Endothelial cell of umbilical vein (primary cell): ENCODE measurements at regions not wholly inside any gene's neighbourhood (a gene's known extent, or its start where the extent isn't known, plus 50 kb on each side); places are given as distances from the start of the nearest gene placed in this dataset.

Experiments
- BruUV-seq: library from RNA; stranded (reverse); fragments of 400-500 nt; replicated peaks from 2 replicates; lab custom pipeline; 2021; lab: Mats Ljungman, UMichigan
- CTCF ChIA-PET: fragments of 300-600, 350-600 bp; sonication (Branson Sonifier 250); formaldehyde crosslinking; loops from one replicate; lab custom pipeline; 2021; ENCODE audit warnings: antibody characterized with exemption, inconsistent platforms; lab: Charles Lee
- POLR2A ChIA-PET: fragments of 300-600, 350-600 bp; sonication (Branson Sonifier 250); formaldehyde crosslinking; loops from one replicate; lab custom pipeline; 2021; ENCODE audit warnings: antibody characterized with exemption, inconsistent platforms; lab: Charles Lee
- DNase-seq: peaks from one replicate; pipeline ENCODE4 v3.0.0-alpha.2; 2011; ENCODE audit warnings: low read depth, low spot score
- FAIRE-seq: peaks from 2 replicates; lab custom pipeline; 2011; peaks lifted over from hg19 to GRCh38; lab: Jason Lieb, UNC
- H2AFZ ChIP-seq: 2 replicates; pipeline ENCODE4 v1.6.0; 2012; ENCODE audit warnings: low read depth, low read length, control low read depth, inconsistent platforms
- H3K27ac ChIP-seq: 2 replicates; pipeline ENCODE4 v1.5.1; 2011; ENCODE audit warnings: low read depth, mild to moderate bottlenecking, control low read depth, low read length, moderate library complexity; ENCODE audit not compliant: insufficient read depth
- H3K27me3 ChIP-seq, 2 experiments: 2 replicates each; pipeline versions ENCODE4 v1.6.0 to v1.6.1; 2011; ENCODE audit warnings: low read length in 2 of 2, mixed read lengths in 1 of 2; ENCODE audit not compliant: control insufficient read depth in 2 of 2, insufficient read depth in 2 of 2
- H3K36me3 ChIP-seq, 2 experiments: 2 replicates in 1 of 2; 3 replicates in 1 of 2; pipeline ENCODE4 v1.5.1; 2011; ENCODE audit warnings: low read length in 2 of 2, mild to moderate bottlenecking in 1 of 2, moderate library complexity in 1 of 2; ENCODE audit not compliant: control insufficient read depth in 2 of 2, insufficient read depth in 2 of 2; ENCODE audit errors: extremely low read depth in 1 of 2
- H3K4me1 ChIP-seq: 3 replicates; pipeline ENCODE4 v1.5.1; 2011; ENCODE audit warnings: mild to moderate bottlenecking, low read length; ENCODE audit not compliant: control insufficient read depth, insufficient read depth; ENCODE audit errors: extremely low read depth
- H3K4me2 ChIP-seq: 2 replicates; pipeline ENCODE4 v1.6.1; 2011; ENCODE audit warnings: low read length, control low read depth, mixed read lengths; ENCODE audit not compliant: insufficient read depth
- H3K4me3 ChIP-seq, 3 experiments: fragments of 200-600 bp in 1 of 3; sonication (generic), shearing (Covaris generic) in 1 of 3; replicated peaks in 1 of 3; 2 replicates each; pipeline ENCODE4 v1.5.1; 2011 to 2016; ENCODE audit warnings: control low read depth in 3 of 3, low read length in 3 of 3, mild to moderate bottlenecking in 2 of 3, inconsistent platforms in 1 of 3, low read depth in 1 of 3, moderate library complexity in 1 of 3; ENCODE audit not compliant: insufficient read depth in 1 of 3
- H3K79me2 ChIP-seq: 2 replicates; pipeline ENCODE4 v1.6.0; 2012; ENCODE audit warnings: low read length, inconsistent platforms; ENCODE audit not compliant: control insufficient read depth, insufficient read depth
- H3K9ac ChIP-seq: replicated peaks from 2 replicates; pipeline ENCODE3; 2011; ENCODE audit warnings: low read length, control low read depth; ENCODE audit not compliant: insufficient read depth; ENCODE audit errors: extremely low read depth
- H3K9me1 ChIP-seq: replicated peaks from 3 replicates; pipeline ENCODE4 v1.6.0; 2011; ENCODE audit warnings: mild to moderate bottlenecking, low read length; ENCODE audit not compliant: control insufficient read depth, insufficient read depth; ENCODE audit errors: extremely low read depth
- H3K9me3 ChIP-seq: replicated peaks from 2 replicates; pipeline ENCODE4 v1.5.1; 2012; ENCODE audit warnings: low read length, inconsistent platforms; ENCODE audit not compliant: control insufficient read depth, insufficient read depth
- H4K20me1 ChIP-seq: replicated peaks from 2 replicates; pipeline ENCODE3; 2011; ENCODE audit warnings: mild to moderate bottlenecking, low read length; ENCODE audit not compliant: control insufficient read depth, insufficient read depth; ENCODE audit errors: extremely low read depth
- CTCF ChIP-seq, 2 donors: IDR thresholded peaks; 1 replicate in 1 of 2; 2 replicates in 1 of 2; pipeline ENCODE4 v1.5.1; 2011; ENCODE audit warnings: low read length in 2 of 2, mild to moderate bottlenecking in 2 of 2, moderate library complexity in 2 of 2, control low read depth in 1 of 2, inconsistent platforms in 1 of 2, low read depth in 1 of 2; ENCODE audit not compliant: insufficient read depth in 1 of 2; ENCODE audit errors: extremely low read depth in 1 of 2
- EZH2 ChIP-seq: IDR thresholded peaks from 2 replicates; pipeline ENCODE4 v1.6.1; 2012; ENCODE audit warnings: borderline replicate concordance, low read depth, mild to moderate bottlenecking, moderate library complexity, low read length, inconsistent platforms; ENCODE audit not compliant: severe bottlenecking
- FOS ChIP-seq: IDR thresholded peaks from 2 replicates; pipeline ENCODE4 v1.6.1; 2011; ENCODE audit warnings: mild to moderate bottlenecking, low read length, moderate library complexity, borderline replicate concordance; ENCODE audit not compliant: insufficient read depth
- GATA2 ChIP-seq: IDR thresholded peaks from 2 replicates; pipeline ENCODE4 v1.7.0; 2011; ENCODE audit warnings: low read depth, mild to moderate bottlenecking, moderate library complexity, mixed read lengths, low read length; ENCODE audit not compliant: insufficient read length, insufficient read depth
- JUN ChIP-seq: IDR thresholded peaks from 2 replicates; pipeline ENCODE4 v1.6.1; 2011; ENCODE audit warnings: borderline replicate concordance, low read depth; ENCODE audit not compliant: insufficient read length, insufficient read depth
- MAX ChIP-seq: IDR thresholded peaks from 2 replicates; pipeline ENCODE4 v1.6.1; 2011; ENCODE audit not compliant: insufficient read depth, insufficient read length
- MYC ChIP-seq: IDR thresholded peaks from one replicate; pipeline ENCODE4 v1.6.1; 2011; ENCODE audit warnings: mild to moderate bottlenecking, low read depth, low read length
- POLR2A ChIP-seq: IDR thresholded peaks from 2 replicates; pipeline ENCODE4 v1.6.1; 2012; ENCODE audit warnings: low read depth, mild to moderate bottlenecking, control low read depth, low read length
- POLR2AphosphoS5 ChIP-seq: IDR thresholded peaks from 2 replicates; pipeline ENCODE4 v1.6.1; 2012; ENCODE audit warnings: low read depth, mild to moderate bottlenecking, control low read depth, low read length, moderate library complexity; ENCODE audit not compliant: insufficient read depth
- dilution Hi-C: fragments of 300-500 bp; cut with MboI; formaldehyde crosslinking; loops from one replicate; pipeline ENCODE4 v1.15.0; 2019; ENCODE audit warnings: low sequenced_read_pairs; ENCODE audit not compliant: extremely low pct_ligation_motif_present
- intact Hi-C: fragments of 100-400 bp; cut with micrococcal nuclease; formaldehyde crosslinking; loops from one replicate; pipeline ENCODE4 v1.10.0; 2022

GRCh38 chr5:174794931-174795672 is 70.7 kb downstream of the MSX2 start:
- H3K9ac ChIP-seq = no peak overlapping the region
- H3K9me3 ChIP-seq = no peaks in the 10 kb centered on the region
- no peaks in the 10 kb centered on the region for H3K79me2 ChIP-seq
- no peaks in the 10 kb centered on the region for H3K27me3 ChIP-seq
- no peak overlapping the region for H3K4me2 ChIP-seq
- intact Hi-C loops = no loop called here
- DNase-seq (no peak), FAIRE-seq (no peak)
- no peak for TF ChIP-seq MYC
- TF ChIP-seq POLR2AphosphoS5 = no peak
- no peak for TF ChIP-seq GATA2
- TF ChIP-seq EZH2 = no peak
- no peak for TF ChIP-seq JUN
- no peak for TF ChIP-seq CTCF (IDR thresholded peaks at IDR 0.05; ENCODE audit: extremely low read depth in 1 of 2, insufficient read depth in 1 of 2, low read depth in 1 of 2, low read length in 2 of 2)
- TF ChIP-seq MAX = no peak
- TF ChIP-seq FOS = no peak
- TF ChIP-seq POLR2A = no peak
- ChIA-PET POLR2A (interaction anchor here (0.5 kb wide), 1 partner anchor 188 kb away, joined by 7 read pairs; no protein-coding TSS in a partner anchor), CTCF (interaction anchor here (3.6 kb wide), 1 partner anchor 375 kb away, joined by 72 read pairs; no protein-coding TSS in a partner anchor)
- H2AFZ ChIP-seq = no peak overlapping the region
- BruUV-seq = no TSS peak
- no peak overlapping the region for H3K4me3 ChIP-seq
- dilution Hi-C loops = no loop called here
- H3K4me1 ChIP-seq = no peaks in the 10 kb centered on the region
- no peak overlapping the region for H3K27ac ChIP-seq
- no peaks in the 10 kb centered on the region for H4K20me1 ChIP-seq
- H3K36me3 ChIP-seq = no peaks in the 10 kb centered on the region
- H3K9me1 ChIP-seq = no peaks in the 10 kb centered on the region
